ENCODE measurements at regions not wholly inside any gene's neighbourhood (a gene's known extent, or its start where the extent isn't known, plus 50 kb on each side); places are given as distances from the start of the nearest gene placed in this dataset.

DNA sequence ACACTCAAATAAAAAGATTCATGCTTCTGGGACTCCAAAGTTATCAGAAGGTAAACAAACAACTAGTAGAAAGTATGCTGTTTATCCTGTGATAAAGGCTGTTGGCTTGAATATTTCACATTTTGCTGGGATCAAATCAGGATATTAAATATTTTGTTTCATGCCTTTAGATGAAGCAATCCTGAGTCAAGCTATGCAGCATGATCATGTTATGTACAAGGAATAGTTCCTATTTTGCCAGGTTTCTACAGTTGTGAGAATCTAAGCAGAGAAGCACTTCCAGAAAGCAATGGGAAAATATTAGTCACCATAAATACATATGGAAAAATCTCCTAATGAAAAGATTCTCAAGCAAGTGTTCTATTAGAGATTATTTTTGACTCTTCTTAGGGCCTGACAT lies 262.8 kb upstream of the PCDH15 start:
- TF ChIP-seq, protein P1, sequence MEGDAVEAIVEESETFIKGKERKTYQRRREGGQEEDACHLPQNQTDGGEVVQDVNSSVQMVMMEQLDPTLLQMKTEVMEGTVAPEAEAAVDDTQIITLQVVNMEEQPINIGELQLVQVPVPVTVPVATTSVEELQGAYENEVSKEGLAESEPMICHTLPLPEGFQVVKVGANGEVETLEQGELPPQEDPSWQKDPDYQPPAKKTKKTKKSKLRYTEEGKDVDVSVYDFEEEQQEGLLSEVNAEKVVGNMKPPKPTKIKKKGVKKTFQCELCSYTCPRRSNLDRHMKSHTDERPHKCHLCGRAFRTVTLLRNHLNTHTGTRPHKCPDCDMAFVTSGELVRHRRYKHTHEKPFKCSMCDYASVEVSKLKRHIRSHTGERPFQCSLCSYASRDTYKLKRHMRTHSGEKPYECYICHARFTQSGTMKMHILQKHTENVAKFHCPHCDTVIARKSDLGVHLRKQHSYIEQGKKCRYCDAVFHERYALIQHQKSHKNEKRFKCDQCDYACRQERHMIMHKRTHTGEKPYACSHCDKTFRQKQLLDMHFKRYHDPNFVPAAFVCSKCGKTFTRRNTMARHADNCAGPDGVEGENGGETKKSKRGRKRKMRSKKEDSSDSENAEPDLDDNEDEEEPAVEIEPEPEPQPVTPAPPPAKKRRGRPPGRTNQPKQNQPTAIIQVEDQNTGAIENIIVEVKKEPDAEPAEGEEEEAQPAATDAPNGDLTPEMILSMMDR (IDR thresholded peaks at IDR 0.05), result no peak
- TF ChIP-seq POLR2A (IDR thresholded peaks at IDR 0.05) (no peak), POLR2AphosphoS5 (IDR thresholded peaks at IDR 0.05; ENCODE audit: insufficient read depth in 1 of 2, low read depth in 1 of 2) (no peak)

Data from vagina (tissue), 2 donors.